H1 (cell line): ENCODE measurements at regions not wholly inside any gene's neighbourhood (a gene's known extent, or its start where the extent isn't known, plus 50 kb on each side); places are given as distances from the start of the nearest gene placed in this dataset.

ENCODE experiments used
- CEBPB ChIP-seq: IDR thresholded peaks from 2 replicates; pipeline ENCODE4 v1.6.1; 2012; ENCODE audit warnings: low read depth, low read length
- CTCF ChIP-seq, 3 experiments: IDR thresholded peaks; 1 replicate in 2 of 3; 2 replicates in 1 of 3; pipeline versions ENCODE4 v1.5.1 to v1.6.1; 2011; ENCODE audit warnings: low read length in 3 of 3, mild to moderate bottlenecking in 3 of 3, inconsistent platforms in 2 of 3, low read depth in 1 of 3, moderate library complexity in 1 of 3; ENCODE audit not compliant: insufficient read depth in 1 of 3; ENCODE audit errors: control extremely low read depth in 1 of 3
- EP300 ChIP-seq, 2 experiments: IDR thresholded peaks; 1 replicate in 1 of 2; 2 replicates in 1 of 2; pipeline ENCODE4 v1.6.1; 2011 to 2012; ENCODE audit warnings: low read depth in 2 of 2, low read length in 2 of 2, mild to moderate bottlenecking in 2 of 2, borderline replicate concordance in 1 of 2, inconsistent platforms in 1 of 2, moderate library complexity in 1 of 2
- POLR2A ChIP-seq, 2 experiments: IDR thresholded peaks; 1 replicate in 1 of 2; 2 replicates in 1 of 2; pipeline ENCODE4 v1.6.1; 2011; ENCODE audit warnings: low read depth in 2 of 2, low read length in 2 of 2, mild to moderate bottlenecking in 2 of 2; ENCODE audit errors: control extremely low read depth in 1 of 2
- POLR2AphosphoS5 ChIP-seq: IDR thresholded peaks from 2 replicates; pipeline ENCODE4 v1.6.1; 2011; ENCODE audit warnings: low read depth, low read length
- RAD21 ChIP-seq, 2 experiments: IDR thresholded peaks in 1 of 2; conservative IDR thresholded peaks in 1 of 2; 2 replicates each; pipeline ENCODE4 v1.6.1; 2011; ENCODE audit warnings: low read depth in 2 of 2, low read length in 2 of 2, improper control_type of control experiment in 1 of 2, inconsistent platforms in 1 of 2, mild to moderate bottlenecking in 1 of 2, moderate library complexity in 1 of 2
- SAP30 ChIP-seq: fragments of 300-600 bp; sonication (generic); IDR thresholded peaks from 2 replicates; pipeline ENCODE4 v1.7.1; 2012; ENCODE audit warnings: low read length, moderate library complexity, mild to moderate bottlenecking, inconsistent platforms; ENCODE audit not compliant: insufficient read depth, insufficient replicate concordance
- TAF1 ChIP-seq: IDR thresholded peaks from 2 replicates; pipeline ENCODE4 v1.6.1; 2011; ENCODE audit warnings: mild to moderate bottlenecking, low read depth, low read length
- ZNF274 ChIP-seq: IDR thresholded peaks from 2 replicates; pipeline ENCODE4 v1.7.0; 2012; ENCODE audit warnings: low read length, borderline replicate concordance; ENCODE audit errors: extremely low read depth

GRCh38 chr2:226114436-226114835, 685.2 kb downstream of the IRS1 start:
- TF ChIP-seq RAD21 (IDR thresholded peaks at IDR 0.05 in 1 of 2, conservative IDR thresholded peaks at IDR 0.05 in 1 of 2; ENCODE audit: low read depth in 2 of 2, low read length in 2 of 2) (no peak), SAP30 (no peak), EP300 (IDR thresholded peaks at IDR 0.05; ENCODE audit: borderline replicate concordance in 1 of 2, low read depth in 2 of 2, low read length in 2 of 2) (no peak), CEBPB (no peak), ZNF274 (no peak), CTCF (IDR thresholded peaks at IDR 0.05; ENCODE audit: control extremely low read depth in 1 of 3, insufficient read depth in 1 of 3, low read depth in 1 of 3, low read length in 3 of 3) (no peak), POLR2A (IDR thresholded peaks at IDR 0.05; ENCODE audit: control extremely low read depth in 1 of 2, low read depth in 2 of 2, low read length in 2 of 2) (no peak), TAF1 (no peak), POLR2AphosphoS5 (no peak)
